Skeletal muscle satellite cell (primary cell): ENCODE measurements at regions not wholly inside any gene's neighbourhood (a gene's known extent, or its start where the extent isn't known, plus 50 kb on each side); places are given as distances from the start of the nearest gene placed in this dataset.
"Not testable (repeated sequence)": the region's sequence is repeated elsewhere in the genome, so short reads cannot be mapped to it uniquely, and the experiment has no call there.

ENCODE experiments used
- H3K27me3 ChIP-seq: 2 replicates; pipeline ENCODE4 v1.7.0; 2013; ENCODE audit warnings: low read length; ENCODE audit not compliant: control insufficient read depth, insufficient read depth
- H3K36me3 ChIP-seq: 2 replicates; pipeline ENCODE4 v1.7.0; 2013; ENCODE audit warnings: mild to moderate bottlenecking, control low read depth, low read length; ENCODE audit not compliant: insufficient read depth
- H3K4me1 ChIP-seq: 2 replicates; pipeline ENCODE4 v1.7.0; 2013; ENCODE audit warnings: low read length; ENCODE audit not compliant: control insufficient read depth, insufficient read depth
- H3K4me2 ChIP-seq: 2 replicates; pipeline ENCODE4 v1.7.0; 2013; ENCODE audit warnings: mild to moderate bottlenecking, low read length
- H3K4me3 ChIP-seq: 2 replicates; pipeline ENCODE4 v1.7.0; 2013; ENCODE audit warnings: low read length
- H3K9ac ChIP-seq: 2 replicates; pipeline ENCODE4 v1.7.0; 2013; ENCODE audit warnings: mild to moderate bottlenecking, low read depth, low read length, moderate library complexity
- H3K9me3 ChIP-seq: replicated peaks from 2 replicates; pipeline ENCODE4 v1.7.0; 2013; ENCODE audit warnings: mild to moderate bottlenecking, control low read depth, low read length

GRCh38 chr20:29445050-29445907 lies 1812.2 kb upstream of the DEFB115 start:
- Histone ChIP-seq H3K4me3 (peak overlapping the region; percentile 61), H3K4me2 (peak overlapping the region; percentile 73)
- H3K9me3 ChIP-seq, H3K9ac ChIP-seq, H3K36me3 ChIP-seq, H3K27me3 ChIP-seq, H3K4me1 ChIP-seq: not testable (repeated sequence)

GRCh38 chr20:29447517-29448484 lies 1809.7 kb upstream of the DEFB115 start:
- not testable (repeated sequence) for H3K36me3 ChIP-seq, H3K4me3 ChIP-seq, H3K27me3 ChIP-seq, H3K9ac ChIP-seq, H3K4me1 ChIP-seq, H3K4me2 ChIP-seq, H3K9me3 ChIP-seq

- Histone ChIP-seq H3K4me3 (no peak overlapping the region), H3K9ac (no peak overlapping the region), H3K4me2 (no peak overlapping the region), H3K36me3 (no peaks in the 10 kb centered on the region), H3K4me1 (no peaks in the 10 kb centered on the region), H3K27me3 (no peaks in the 10 kb centered on the region), H3K9me3 (no peaks in the 10 kb centered on the region)
Measured at GRCh38 chr20:29448806-29449470, 1808.5 kb upstream of the DEFB115 start.

- no peaks in the 10 kb centered on the region for H3K27me3 ChIP-seq
Measured at GRCh38 chr20:29452186-29452585, 1805.3 kb upstream of the DEFB115 start.

GRCh38 chr20:29456987-29457693 lies 1800.3 kb upstream of the DEFB115 start:
- not testable (repeated sequence) for H3K9ac ChIP-seq, H3K27me3 ChIP-seq, H3K36me3 ChIP-seq, H3K4me3 ChIP-seq, H3K9me3 ChIP-seq, H3K4me2 ChIP-seq, H3K4me1 ChIP-seq

More at GRCh38 chr20:29452186-29452585, 1805.3 kb upstream of the DEFB115 start:
- no peak overlapping the region for H3K4me2 ChIP-seq
- H3K36me3 ChIP-seq: no peaks in the 10 kb centered on the region
- no peak overlapping the region for H3K4me3 ChIP-seq
- H3K9ac ChIP-seq: no peak overlapping the region
- no peaks in the 10 kb centered on the region for H3K9me3 ChIP-seq
- H3K4me1 ChIP-seq: no peaks in the 10 kb centered on the region

GRCh38 chr20:29472606-29473005 lies 1784.9 kb upstream of the DEFB115 start:
- Histone ChIP-seq H3K4me1 (no peaks in the 10 kb centered on the region), H3K27me3 (no peaks in the 10 kb centered on the region), H3K4me2 (no peak overlapping the region), H3K36me3 (no peaks in the 10 kb centered on the region), H3K9me3 (no peaks in the 10 kb centered on the region), H3K4me3 (no peak overlapping the region), H3K9ac (no peak overlapping the region)

GRCh38 chr20:29492840-29493239 lies 1764.6 kb upstream of the DEFB115 start:
- H3K4me1 ChIP-seq, H3K4me3 ChIP-seq, H3K27me3 ChIP-seq, H3K36me3 ChIP-seq, H3K9me3 ChIP-seq, H3K4me2 ChIP-seq, H3K9ac ChIP-seq: not testable (repeated sequence)

- H3K27me3 ChIP-seq, H3K4me2 ChIP-seq, H3K9ac ChIP-seq, H3K36me3 ChIP-seq, H3K9me3 ChIP-seq, H3K4me1 ChIP-seq: not testable (repeated sequence)
- peak overlapping the region; percentile 52 for H3K4me3 ChIP-seq
Measured at GRCh38 chr20:29496767-29497166, 1760.7 kb upstream of the DEFB115 start.

- H3K27me3 ChIP-seq: no peaks in the 10 kb centered on the region
- no peaks in the 10 kb centered on the region for H3K36me3 ChIP-seq
- H3K9ac ChIP-seq: no peak overlapping the region
- H3K9me3 ChIP-seq: peaks cover 3% of the 10 kb centered on the region
- H3K4me1 ChIP-seq: no peaks in the 10 kb centered on the region
- peak overlapping the region; percentile 52 for H3K4me3 ChIP-seq
- H3K4me2 ChIP-seq: no peak overlapping the region
Measured at GRCh38 chr20:29497261-29497671, 1760.2 kb upstream of the DEFB115 start.

GRCh38 chr20:29497684-29498083 lies 1759.8 kb upstream of the DEFB115 start:
- H3K4me3 ChIP-seq, H3K27me3 ChIP-seq, H3K36me3 ChIP-seq, H3K9ac ChIP-seq, H3K4me2 ChIP-seq, H3K4me1 ChIP-seq, H3K9me3 ChIP-seq: not testable (repeated sequence)

GRCh38 chr20:29500738-29501137 lies 1756.7 kb upstream of the DEFB115 start:
- not testable (repeated sequence) for H3K36me3 ChIP-seq, H3K9ac ChIP-seq, H3K9me3 ChIP-seq, H3K4me2 ChIP-seq, H3K4me1 ChIP-seq, H3K27me3 ChIP-seq, H3K4me3 ChIP-seq
